SK-N-SH treated with all-trans-retinoic acid at 6 μM for 48 hours (cell line): ENCODE measurements at regions not wholly inside any gene's neighbourhood (a gene's known extent, or its start where the extent isn't known, plus 50 kb on each side); places are given as distances from the start of the nearest gene placed in this dataset.

Source experiments
- BACH2 ChIP-seq: fragments of 250-450 bp; sonication (Bioruptor Pico); IDR thresholded peaks from 2 replicates; pipeline ENCODE4 v1.9.0; 2021; ENCODE audit warnings: mild to moderate bottlenecking, borderline replicate concordance
- CREB5 ChIP-seq: fragments of 250-450 bp; sonication (Bioruptor Pico); IDR thresholded peaks from 2 replicates; pipeline ENCODE4 v1.5.1; 2020; ENCODE audit warnings: low read depth, mild to moderate bottlenecking, moderate library complexity
- CSDC2 ChIP-seq: fragments of 250-450 bp; sonication (Bioruptor Pico); IDR thresholded peaks from 2 replicates; pipeline ENCODE4 v1.5.0; 2020; ENCODE audit warnings: mild to moderate bottlenecking, moderate library complexity
- CSRNP3 ChIP-seq: fragments of 250-450 bp; sonication (Bioruptor Pico); IDR thresholded peaks from 2 replicates; pipeline ENCODE4 v1.5.1; 2021; ENCODE audit warnings: mild to moderate bottlenecking, moderate library complexity
- ESRRG ChIP-seq: fragments of 250-450 bp; sonication (Bioruptor Pico); IDR thresholded peaks from 2 replicates; pipeline ENCODE4 v1.6.1; 2021; ENCODE audit warnings: mild to moderate bottlenecking
- GLIS3 ChIP-seq: fragments of 250-450 bp; sonication (Bioruptor Pico); IDR thresholded peaks from 2 replicates; pipeline ENCODE4 v1.5.0; 2020; ENCODE audit warnings: mild to moderate bottlenecking, moderate library complexity
- OSR1 ChIP-seq: fragments of 250-450 bp; sonication (Bioruptor Pico); IDR thresholded peaks from 2 replicates; pipeline ENCODE4 v1.8.0; 2022; ENCODE audit warnings: moderate library complexity, mild to moderate bottlenecking, inconsistent platforms
- PATZ1 ChIP-seq: fragments of 250-450 bp; sonication (Bioruptor Pico); IDR thresholded peaks from 2 replicates; pipeline ENCODE4 v1.8.0; 2020; ENCODE audit warnings: mild to moderate bottlenecking, moderate library complexity, borderline replicate concordance
- SNAI2 ChIP-seq: fragments of 250-450 bp; sonication (Bioruptor Pico); IDR thresholded peaks from 2 replicates; pipeline ENCODE4 v1.5.0; 2020; ENCODE audit warnings: mild to moderate bottlenecking, moderate library complexity
- ZFP3 ChIP-seq: fragments of 250-450 bp; sonication (Bioruptor Pico); IDR thresholded peaks from 2 replicates; pipeline ENCODE4 v1.5.0; 2020; ENCODE audit warnings: mild to moderate bottlenecking, moderate library complexity
- ZNF565 ChIP-seq: fragments of 450-650 bp; formaldehyde crosslinking; conservative IDR thresholded peaks from 2 replicates; pipeline ENCODE4 v1.5.0; 2020; ENCODE audit warnings: low read depth, mild to moderate bottlenecking, moderate library complexity

GRCh38 chr12:90257927-90258624 is 549.4 kb upstream of the ATP2B1 start:
- no peak for TF ChIP-seq BACH2
- no peak for TF ChIP-seq PATZ1 (CRISPR knock-in tag)
- no peak for TF ChIP-seq GLIS3 (CRISPR knock-in tag)
- TF ChIP-seq CSRNP3 (CRISPR knock-in tag) = no peak
- no peak for TF ChIP-seq SNAI2 (CRISPR knock-in tag)
- TF ChIP-seq ESRRG (CRISPR knock-in tag) = no peak
- TF ChIP-seq OSR1 (CRISPR knock-in tag) = no peak
- no peak for TF ChIP-seq CSDC2
- TF ChIP-seq ZNF565 (CRISPR knock-in tag) = no peak
- no peak for TF ChIP-seq ZFP3 (CRISPR knock-in tag)
- TF ChIP-seq CREB5 (CRISPR knock-in tag) = no peak
